D341Med (cell line): ENCODE measurements at regions not wholly inside any gene's neighbourhood (a gene's known extent, or its start where the extent isn't known, plus 50 kb on each side); places are given as distances from the start of the nearest gene placed in this dataset.
"Not testable (repeated sequence)": the region's sequence is repeated elsewhere in the genome, so short reads cannot be mapped to it uniquely, and the experiment has no call there.

ENCODE experiments used
- DNase-seq: peaks from one replicate; pipeline ENCODE4 v3.0.0; 2012; ENCODE audit warnings: low spot score

GRCh38 chr5:121006217-121006616 is 542.1 kb downstream of the PRR16 start:
- DNase-seq = no peak

DNA sequence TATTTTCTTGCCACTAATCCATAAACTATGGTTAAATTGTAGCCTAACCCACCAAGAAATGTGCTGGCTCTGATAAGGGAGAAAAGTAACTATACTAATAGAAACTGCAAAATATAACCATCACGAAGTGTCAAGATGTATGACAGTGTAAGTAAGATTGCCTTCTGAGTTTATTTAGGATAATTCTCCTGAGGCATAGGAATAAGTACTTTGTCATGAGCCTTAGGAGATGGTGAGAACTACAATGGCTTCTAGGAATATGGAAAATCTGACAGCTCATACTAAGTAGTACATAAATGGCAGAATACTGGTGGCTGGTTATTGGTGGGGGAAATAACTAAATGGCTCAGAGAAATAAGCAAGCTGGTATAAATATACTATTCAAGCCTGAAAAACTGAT is 543.9 kb downstream of the PRR16 start:
- no peak for DNase-seq

DNA sequence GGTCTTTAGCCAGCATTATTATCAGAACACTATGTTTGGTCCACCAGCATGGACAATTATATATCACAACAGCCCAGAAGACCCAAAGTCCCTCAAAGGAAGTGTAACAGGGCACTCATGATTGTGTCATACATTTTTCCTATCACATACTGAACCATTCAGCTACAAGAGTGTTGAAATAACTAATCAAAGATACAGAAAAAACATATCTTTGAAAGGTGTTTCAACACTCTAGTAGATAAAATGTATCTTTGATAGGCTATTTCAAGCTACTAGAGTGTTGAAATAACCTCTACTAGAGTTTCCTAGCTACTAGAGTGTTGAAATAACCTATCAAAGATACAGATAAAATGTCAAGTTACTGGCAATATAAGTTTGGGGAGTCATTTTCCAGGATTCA is 545.0 kb downstream of the PRR16 start:
- DNase-seq = no peak

DNA sequence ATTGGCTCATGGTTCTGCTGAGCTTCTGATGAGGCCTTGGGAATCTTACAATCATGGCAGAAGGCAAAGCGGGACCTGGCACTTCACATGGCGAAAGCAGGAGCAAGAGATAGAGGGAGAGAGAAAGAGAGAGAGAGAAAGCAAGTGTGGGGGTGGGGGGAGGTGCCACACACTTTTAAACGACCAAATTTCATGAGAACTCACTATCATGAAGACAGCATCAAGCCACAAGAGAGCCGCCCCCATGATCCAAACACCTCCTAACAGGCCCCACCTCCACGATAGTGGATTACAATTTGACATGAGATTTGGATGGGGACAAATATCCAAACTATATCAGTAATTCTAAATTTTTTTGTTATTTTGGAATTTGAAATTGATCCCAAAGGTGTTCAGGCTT is 553.9 kb downstream of the PRR16 start:
- DNase-seq = no peak

DNA sequence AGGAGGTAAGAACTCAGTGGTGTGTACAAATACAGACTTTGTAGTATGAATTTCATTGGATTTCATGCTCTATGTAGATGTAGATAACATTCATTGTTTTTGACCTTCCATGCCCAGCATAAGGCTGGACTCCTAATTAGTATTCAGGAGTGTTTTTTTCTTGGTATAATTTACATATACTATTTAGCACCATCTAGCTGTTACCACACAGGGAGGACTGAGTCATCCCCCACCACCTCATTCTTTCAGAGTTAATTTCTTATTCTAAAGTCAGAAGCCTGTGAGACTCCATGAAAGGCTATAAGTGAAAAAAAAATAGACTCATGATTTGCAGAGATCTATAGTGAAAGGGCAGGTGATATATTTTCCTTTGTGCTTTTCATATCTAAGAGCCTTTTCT is 555.0 kb downstream of the PRR16 start:
- no peak for DNase-seq

DNA sequence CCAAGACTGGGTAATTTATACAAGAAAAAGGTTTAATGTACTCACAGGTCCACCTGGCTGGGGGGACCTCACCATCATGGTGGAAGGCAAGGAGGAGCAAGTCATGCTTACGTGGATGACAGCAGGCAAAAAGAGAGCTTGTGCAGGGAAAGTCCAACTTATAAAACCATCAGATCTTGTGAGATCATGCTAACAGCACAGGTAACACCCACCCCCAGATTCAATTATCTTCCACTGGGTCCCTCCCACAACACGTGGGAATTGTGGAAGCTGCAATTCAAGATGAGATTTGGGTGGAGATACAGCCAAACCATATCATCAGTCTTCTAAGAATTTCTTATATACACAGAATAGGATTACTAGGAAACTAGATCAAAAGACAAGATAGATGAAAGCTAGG is 555.6 kb downstream of the PRR16 start:
- DNase-seq = no peak

GRCh38 chr5:121021681-121022080 is 557.6 kb downstream of the PRR16 start:
- no peak for DNase-seq

GRCh38 chr5:121024416-121025311 is 560.6 kb downstream of the PRR16 start:
- no peak for DNase-seq

DNA sequence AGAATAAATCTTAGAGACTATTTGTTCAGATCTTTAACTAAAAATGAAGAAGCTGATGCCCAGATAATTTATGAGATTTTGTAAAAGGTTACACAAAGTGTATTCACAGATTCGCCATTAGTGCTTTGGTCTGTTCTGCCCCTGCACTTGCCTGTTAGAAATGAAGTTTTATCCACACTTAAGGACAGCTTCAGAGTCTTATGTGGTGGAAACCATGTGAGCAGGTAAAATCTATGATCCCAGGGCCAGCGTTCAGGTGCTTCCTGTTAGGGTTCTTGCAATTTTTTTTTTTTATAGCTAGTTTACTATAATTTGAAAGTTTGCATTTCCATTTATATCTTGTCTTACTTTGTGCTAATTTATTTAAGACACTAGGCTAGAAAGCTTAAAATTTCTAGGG is 561.6 kb downstream of the PRR16 start:
- no peak for DNase-seq

GRCh38 chr5:121027636-121028035 is 563.5 kb downstream of the PRR16 start:
- no peak for DNase-seq

- no peak for DNase-seq
These were observed 565.6 kb downstream of the PRR16 start for GRCh38 chr5:121029536-121030245.

DNA sequence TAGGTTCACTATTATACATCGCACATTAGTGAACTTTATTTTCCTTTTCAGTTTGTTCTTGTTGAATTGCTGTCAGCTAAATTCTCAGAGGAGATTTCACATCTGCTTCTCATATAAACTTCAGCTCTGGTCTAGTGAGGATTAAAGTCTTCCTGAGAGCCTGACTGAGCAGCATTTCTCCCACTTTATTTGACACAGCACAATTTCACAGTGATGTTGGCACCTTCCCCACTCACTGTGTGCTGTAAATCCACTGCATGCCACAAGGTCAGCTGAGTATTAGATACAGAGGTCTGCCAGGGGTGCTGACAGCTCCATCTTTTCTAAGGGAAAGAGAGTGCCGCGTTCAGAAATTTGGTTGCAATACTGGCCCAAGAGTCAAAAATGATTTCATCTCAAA is 567.4 kb downstream of the PRR16 start:
- no peak for DNase-seq

- no peak for DNase-seq
These were observed 569.2 kb downstream of the PRR16 start for GRCh38 chr5:121033334-121033733.

GRCh38 chr5:121038438-121038837 is 574.3 kb downstream of the PRR16 start:
- DNase-seq = no peak

DNA sequence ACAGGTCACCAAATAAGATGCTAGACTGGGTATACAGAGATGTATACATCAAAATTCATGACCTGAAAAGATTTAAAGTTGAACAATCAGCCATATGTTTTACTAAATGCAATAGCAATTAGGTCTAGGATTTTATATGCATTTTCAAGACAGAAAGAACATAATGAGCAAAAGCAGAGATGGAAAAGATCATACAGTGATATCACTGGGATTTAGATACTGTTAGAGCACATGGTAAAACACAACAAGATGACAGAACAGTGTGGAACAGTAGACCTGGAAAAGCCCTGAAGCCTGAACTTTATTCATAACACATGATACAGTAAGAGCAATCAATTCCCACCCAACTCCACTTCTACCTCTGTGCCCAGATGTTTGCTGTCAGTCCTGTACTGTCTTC is 585.9 kb downstream of the PRR16 start:
- no peak for DNase-seq

DNA sequence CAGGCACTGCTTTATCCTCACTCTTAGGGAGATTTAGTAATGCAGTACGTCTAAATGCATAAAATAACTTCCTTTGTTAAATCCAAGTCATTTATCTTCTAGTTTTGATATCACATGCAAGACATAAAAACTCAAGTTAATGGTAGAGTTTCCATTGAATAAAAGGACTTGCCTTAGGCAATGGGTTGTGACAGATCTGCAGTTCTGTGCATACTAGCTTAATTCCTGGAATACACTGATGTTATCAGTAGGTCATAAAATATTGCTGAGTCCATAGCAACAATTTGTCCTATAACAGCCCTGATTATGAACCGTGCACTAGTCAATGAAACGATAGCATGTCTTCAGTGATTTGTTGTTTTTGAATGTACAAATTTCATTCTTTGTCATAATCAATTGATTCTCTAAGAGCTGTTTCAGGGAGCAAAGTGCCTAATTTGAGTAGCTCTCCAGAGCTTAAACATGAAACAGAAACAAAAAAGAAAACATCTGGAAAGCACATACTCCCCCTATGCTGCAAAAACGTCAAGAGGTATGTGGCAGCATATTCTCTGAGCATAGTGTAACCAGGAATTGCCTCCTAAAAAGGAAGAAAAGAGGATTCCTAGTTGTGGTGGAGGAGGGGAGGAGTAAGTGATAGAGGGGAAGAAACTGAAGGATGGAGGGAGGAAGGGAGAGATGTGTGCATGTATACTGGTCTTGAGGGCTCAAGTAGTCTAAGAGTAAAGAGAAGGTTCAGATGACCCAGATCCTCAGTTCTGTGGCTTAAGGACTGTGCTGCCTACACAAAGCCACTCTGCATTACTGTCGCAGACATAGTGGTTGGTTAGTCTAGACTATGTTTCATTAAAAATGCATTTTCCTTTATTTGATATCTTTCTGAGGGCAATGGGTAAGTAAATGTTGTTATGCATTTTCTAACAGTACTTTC is 589.2 kb downstream of the PRR16 start:
- no peak for DNase-seq

DNA sequence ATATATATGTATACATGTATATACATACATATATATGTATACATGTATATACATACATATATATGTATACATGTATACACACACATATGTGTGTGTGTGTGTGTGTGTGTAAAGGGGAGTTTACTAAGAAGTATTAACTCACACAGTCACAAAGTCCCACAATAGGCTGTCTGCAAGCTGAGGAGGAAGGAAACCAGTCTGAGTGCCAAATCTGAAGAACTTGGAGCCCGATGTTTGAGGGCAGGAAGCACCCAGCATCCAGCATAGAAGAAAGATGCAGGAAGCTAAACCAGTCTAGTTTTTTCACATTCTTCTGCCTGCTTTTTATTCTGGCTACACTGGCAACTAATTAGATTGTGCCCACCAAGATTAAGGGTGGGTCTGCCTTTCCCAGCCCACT is 591.5 kb downstream of the PRR16 start:
- no peak for DNase-seq

- DNase-seq = not testable (repeated sequence)
These were observed 600.1 kb downstream of the PRR16 start for GRCh38 chr5:121064241-121064640.

- no peak for DNase-seq
These were observed 622.6 kb downstream of the PRR16 start for GRCh38 chr5:121086671-121087070.

- DNase-seq = no peak
These were observed 623.5 kb downstream of the PRR16 start for GRCh38 chr5:121087560-121087959.

DNA sequence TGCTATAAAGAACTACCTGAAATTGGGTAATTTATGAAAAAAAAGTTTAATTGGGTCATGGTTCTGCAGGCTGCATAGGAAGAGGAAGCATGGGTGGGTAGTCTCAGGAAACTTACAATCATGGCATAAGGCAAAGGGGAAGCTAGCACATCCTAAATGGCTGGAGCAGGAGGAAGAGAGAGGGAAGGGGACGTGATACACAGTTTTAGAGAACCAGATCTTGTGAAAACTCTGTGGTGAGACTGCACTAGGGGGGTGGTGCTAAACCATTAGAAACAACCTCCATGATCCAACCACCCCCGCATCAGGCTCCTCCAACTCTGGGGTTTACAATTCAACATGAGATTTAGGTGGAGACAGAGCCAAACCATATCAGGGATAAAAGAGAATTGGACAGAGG is 624.2 kb downstream of the PRR16 start:
- DNase-seq = no peak

GRCh38 chr5:121090822-121091221 is 626.7 kb downstream of the PRR16 start:
- DNase-seq = no peak
